ENCODE measurements at regions not wholly inside any gene's neighbourhood (a gene's known extent, or its start where the extent isn't known, plus 50 kb on each side); places are given as distances from the start of the nearest gene placed in this dataset.

GRCh38 chr13:61722119-61722518 is 306.5 kb upstream of the PCDH20 start:
- Histone ChIP-seq H3K79me2 (ENCODE audit: insufficient read depth, low read length) (no peaks in the 10 kb centered on the region), H3K36me3 (ENCODE audit: insufficient read depth, low read length) (no peaks in the 10 kb centered on the region), H3K4me2 (ENCODE audit: low read length) (no peak overlapping the region), H2AFZ (ENCODE audit: low read depth, low read length) (no peak overlapping the region), H4K20me1 (ENCODE audit: insufficient read depth, low read length) (no peaks in the 10 kb centered on the region), H3K27me3 (ENCODE audit: insufficient read depth, low read length) (no peaks in the 10 kb centered on the region), H3K4me1 (ENCODE audit: insufficient read depth, low read length) (no peaks in the 10 kb centered on the region), H3K27ac (ENCODE audit: low read depth, low read length) (no peak overlapping the region), H3K4me3 (ENCODE audit: insufficient read depth, low read depth, low read length) (no peak overlapping the region), H3K9ac (ENCODE audit: low read length) (no peak overlapping the region), H3K9me3 (ENCODE audit: insufficient read depth, low read depth, low read length) (no peaks in the 10 kb centered on the region)
- no peak for DNase-seq (ENCODE audit: low read depth)
- no peak for FAIRE-seq
- no peak overlapping the region for H3K27ac Mint-ChIP-seq (ENCODE audit: unreplicated experiment)
- H3K36me3 Mint-ChIP-seq (ENCODE audit: low read depth, unreplicated experiment), result no peaks in the 10 kb centered on the region
- TF ChIP-seq EZH2 (IDR thresholded peaks at IDR 0.05; ENCODE audit: insufficient read depth, low read length) (no peak), CTCF (IDR thresholded peaks at IDR 0.05; ENCODE audit: insufficient read depth, low read depth, low read length) (no peak)
- no peaks in the 10 kb centered on the region for H3K27me3 Mint-ChIP-seq (ENCODE audit: low read depth, unreplicated experiment)
- H3K9me3 Mint-ChIP-seq (ENCODE audit: unreplicated experiment), result no peaks in the 10 kb centered on the region
- no peak overlapping the region for H3K4me3 Mint-ChIP-seq (ENCODE audit: unreplicated experiment)
- no peaks in the 10 kb centered on the region for H3K4me1 Mint-ChIP-seq (ENCODE audit: low read depth, unreplicated experiment)

GRCh38 chr13:61712621-61713020 is 297.0 kb upstream of the PCDH20 start:
- Histone ChIP-seq H3K79me2 (ENCODE audit: insufficient read depth, low read length) (no peaks in the 10 kb centered on the region), H3K4me1 (ENCODE audit: insufficient read depth, low read length) (no peaks in the 10 kb centered on the region), H4K20me1 (ENCODE audit: insufficient read depth, low read length) (no peaks in the 10 kb centered on the region), H3K9me3 (ENCODE audit: insufficient read depth, low read depth, low read length) (no peaks in the 10 kb centered on the region), H3K27ac (ENCODE audit: low read depth, low read length) (no peak overlapping the region), H3K27me3 (ENCODE audit: insufficient read depth, low read length) (no peaks in the 10 kb centered on the region), H3K4me3 (ENCODE audit: insufficient read depth, low read depth, low read length) (no peak overlapping the region), H3K36me3 (ENCODE audit: insufficient read depth, low read length) (no peaks in the 10 kb centered on the region), H2AFZ (ENCODE audit: low read depth, low read length) (no peak overlapping the region), H3K4me2 (ENCODE audit: low read length) (no peak overlapping the region), H3K9ac (ENCODE audit: low read length) (no peak overlapping the region)
- Mint-ChIP-seq H3K4me3 (ENCODE audit: unreplicated experiment) (no peak overlapping the region), H3K4me1 (ENCODE audit: low read depth, unreplicated experiment) (no peaks in the 10 kb centered on the region), H3K9me3 (ENCODE audit: unreplicated experiment) (no peaks in the 10 kb centered on the region), H3K36me3 (ENCODE audit: low read depth, unreplicated experiment) (no peaks in the 10 kb centered on the region), H3K27ac (ENCODE audit: unreplicated experiment) (no peak overlapping the region), H3K27me3 (ENCODE audit: low read depth, unreplicated experiment) (no peaks in the 10 kb centered on the region)
- FAIRE-seq (no peak), DNase-seq (ENCODE audit: low read depth) (no peak)
- TF ChIP-seq CTCF (IDR thresholded peaks at IDR 0.05; ENCODE audit: insufficient read depth, low read depth, low read length) (no peak), EZH2 (IDR thresholded peaks at IDR 0.05; ENCODE audit: insufficient read depth, low read length) (no peak)

- DNase-seq (ENCODE audit: low read depth), result no peak
- Histone ChIP-seq H3K27ac (ENCODE audit: low read depth, low read length) (no peak overlapping the region), H3K79me2 (ENCODE audit: insufficient read depth, low read length) (no peaks in the 10 kb centered on the region), H3K4me3 (ENCODE audit: insufficient read depth, low read depth, low read length) (no peak overlapping the region), H3K9me3 (ENCODE audit: insufficient read depth, low read depth, low read length) (no peaks in the 10 kb centered on the region), H3K27me3 (ENCODE audit: insufficient read depth, low read length) (no peaks in the 10 kb centered on the region), H2AFZ (ENCODE audit: low read depth, low read length) (no peak overlapping the region), H3K4me2 (ENCODE audit: low read length) (no peak overlapping the region), H3K9ac (ENCODE audit: low read length) (no peak overlapping the region), H3K36me3 (ENCODE audit: insufficient read depth, low read length) (no peaks in the 10 kb centered on the region), H4K20me1 (ENCODE audit: insufficient read depth, low read length) (no peaks in the 10 kb centered on the region), H3K4me1 (ENCODE audit: insufficient read depth, low read length) (no peaks in the 10 kb centered on the region)
- Mint-ChIP-seq H3K36me3 (ENCODE audit: low read depth, unreplicated experiment) (no peaks in the 10 kb centered on the region), H3K4me1 (ENCODE audit: low read depth, unreplicated experiment) (no peaks in the 10 kb centered on the region), H3K27ac (ENCODE audit: unreplicated experiment) (no peak overlapping the region), H3K27me3 (ENCODE audit: low read depth, unreplicated experiment) (no peaks in the 10 kb centered on the region), H3K9me3 (ENCODE audit: unreplicated experiment) (no peaks in the 10 kb centered on the region), H3K4me3 (ENCODE audit: unreplicated experiment) (no peak overlapping the region)
- TF ChIP-seq CTCF (IDR thresholded peaks at IDR 0.05; ENCODE audit: insufficient read depth, low read depth, low read length) (no peak), EZH2 (IDR thresholded peaks at IDR 0.05; ENCODE audit: insufficient read depth, low read length) (no peak)
- no peak for FAIRE-seq
Measured at GRCh38 chr13:61709258-61709657, 293.6 kb upstream of the PCDH20 start.

Data from astrocyte (in vitro differentiated cells and primary cell).